Stomach smooth muscle (tissue), 2 donors: ENCODE measurements at regions not wholly inside any gene's neighbourhood (a gene's known extent, or its start where the extent isn't known, plus 50 kb on each side); places are given as distances from the start of the nearest gene placed in this dataset.
"Not testable (repeated sequence)": the region's sequence is repeated elsewhere in the genome, so short reads cannot be mapped to it uniquely, and the experiment has no call there.

Experiments
- H3K27ac ChIP-seq: one replicate; pipeline ENCODE4 v1.7.0; 2013; ENCODE audit warnings: mild to moderate bottlenecking, low read length, inconsistent platforms
- H3K27me3 ChIP-seq, 2 donors: one replicate each; pipeline ENCODE4 v1.7.0; 2013; ENCODE audit warnings: low read length in 2 of 2; ENCODE audit not compliant: insufficient read depth in 2 of 2, control insufficient read depth in 1 of 2
- H3K36me3 ChIP-seq, 2 donors: one replicate each; pipeline ENCODE4 v1.7.0; 2013; ENCODE audit warnings: low read length in 2 of 2; ENCODE audit not compliant: control insufficient read depth in 2 of 2, insufficient read depth in 2 of 2
- H3K4me1 ChIP-seq: one replicate; pipeline ENCODE4 v1.7.0; 2013; ENCODE audit warnings: low read length; ENCODE audit not compliant: control insufficient read depth, insufficient read depth
- H3K4me3 ChIP-seq, 2 donors: one replicate each; pipeline ENCODE4 v1.7.0; 2013; ENCODE audit warnings: low read length in 2 of 2
- H3K9ac ChIP-seq, 2 donors: one replicate each; pipeline ENCODE4 v1.7.0; 2013; ENCODE audit warnings: low read length in 2 of 2, mild to moderate bottlenecking in 1 of 2
- H3K9me3 ChIP-seq, 2 donors: one replicate each; pipeline ENCODE4 v1.7.0; 2013; ENCODE audit warnings: low read length in 2 of 2; ENCODE audit not compliant: control insufficient read depth in 2 of 2
- donor health status: healthy.
- donor health status: Pancreatic carcinoma.

DNA sequence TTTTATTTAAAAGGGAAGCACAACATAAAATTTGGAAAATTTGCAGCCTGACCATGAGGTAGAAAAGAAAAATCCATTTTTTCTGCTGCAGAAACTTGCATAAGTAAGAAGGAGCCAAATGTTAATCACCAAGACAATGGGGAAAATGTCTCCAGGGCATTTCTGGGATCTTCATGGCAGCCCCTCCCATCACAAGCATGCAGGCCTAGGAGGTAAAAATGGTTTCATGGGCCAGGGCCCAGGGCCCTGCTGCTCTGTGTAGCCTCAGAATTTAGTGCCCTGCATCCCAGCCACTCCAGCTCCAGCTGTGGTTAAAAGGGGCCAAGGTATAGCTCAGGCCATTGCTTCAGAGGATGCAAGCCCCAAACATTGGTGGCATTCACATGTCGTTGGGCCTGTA, 735.6 kb downstream of the GALC start:
- no peak overlapping the region for H3K27ac ChIP-seq
- no peaks in the 10 kb centered on the region for H3K27me3 ChIP-seq
- no peaks in the 10 kb centered on the region for H3K4me1 ChIP-seq
- no peak overlapping the region for H3K9ac ChIP-seq
- H3K9me3 ChIP-seq, result no peaks in the 10 kb centered on the region
- no peak overlapping the region for H3K4me3 ChIP-seq
- H3K36me3 ChIP-seq, result no peaks in the 10 kb centered on the region

DNA sequence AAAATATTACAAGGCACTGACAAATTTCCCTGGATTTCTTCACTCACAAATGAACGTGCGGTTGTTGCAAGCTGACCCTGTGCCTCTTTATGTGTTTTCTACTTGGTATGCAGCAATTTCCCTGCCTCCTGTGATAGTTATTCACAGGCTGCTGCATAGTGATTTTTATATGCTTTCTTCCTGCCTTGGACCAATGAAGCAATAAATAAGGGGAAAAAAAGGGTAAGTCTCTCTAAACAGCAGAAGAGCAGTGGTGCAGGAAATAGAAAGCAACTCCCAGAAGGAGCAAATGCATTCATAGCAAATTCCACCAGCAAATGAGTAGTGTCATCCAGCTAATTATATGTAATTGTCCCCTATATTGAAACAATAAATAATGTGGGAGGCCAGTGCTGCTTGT, 737.9 kb downstream of the GALC start:
- Histone ChIP-seq H3K27me3 (no peaks in the 10 kb centered on the region), H3K9ac (no peak overlapping the region), H3K4me1 (no peaks in the 10 kb centered on the region), H3K4me3 (no peak overlapping the region), H3K36me3 (no peaks in the 10 kb centered on the region), H3K9me3 (no peaks in the 10 kb centered on the region), H3K27ac (no peak overlapping the region)

DNA sequence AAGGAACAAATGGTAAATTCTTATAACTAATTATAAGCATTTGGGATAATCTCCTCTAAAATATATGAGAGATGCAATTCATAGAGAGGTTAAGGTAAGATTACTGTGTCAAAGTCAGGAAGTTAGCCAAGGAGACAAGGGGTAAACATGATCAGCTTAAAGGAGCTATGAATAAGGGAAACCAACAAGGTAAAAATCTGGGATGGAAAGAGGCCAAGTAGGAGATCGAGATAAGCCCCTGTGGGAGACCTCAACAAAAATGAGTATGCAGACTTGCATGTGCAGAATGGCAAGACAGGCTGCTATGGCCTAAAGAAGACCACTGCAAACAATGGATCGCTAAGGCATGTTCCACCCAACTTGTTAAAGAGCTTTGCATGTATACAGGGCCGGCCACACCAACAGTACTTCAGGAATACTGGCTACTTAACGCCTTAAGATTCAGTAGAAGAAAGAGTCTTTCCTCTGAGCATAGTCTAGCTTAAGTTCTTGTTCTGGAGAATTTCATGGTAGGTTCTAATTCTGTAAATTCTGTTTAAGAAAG, 738.6 kb downstream of the GALC start:
- Histone ChIP-seq H3K9ac (no peak overlapping the region), H3K36me3 (no peaks in the 10 kb centered on the region), H3K4me1 (no peaks in the 10 kb centered on the region), H3K27ac (no peak overlapping the region), H3K27me3 (no peaks in the 10 kb centered on the region), H3K9me3 (no peaks in the 10 kb centered on the region), H3K4me3 (no peak overlapping the region)

DNA sequence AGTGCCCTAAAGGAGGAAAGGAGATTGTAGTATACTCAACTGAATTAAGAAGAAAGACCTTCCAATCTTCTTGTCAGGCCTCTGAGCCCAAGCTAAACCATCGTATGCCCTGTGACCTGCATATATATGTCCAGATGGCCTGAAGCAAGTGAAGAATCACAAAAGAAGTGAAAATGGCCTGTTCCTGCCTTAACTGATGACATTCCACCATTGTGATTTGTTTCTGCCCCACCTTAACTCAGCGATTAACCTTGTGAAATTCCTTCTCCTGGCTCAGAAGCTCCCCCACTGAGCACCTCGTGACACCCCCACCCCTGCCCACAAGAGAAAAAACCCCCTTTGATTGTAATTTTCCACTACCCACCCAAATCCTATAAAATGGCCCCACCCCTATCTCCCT, 739.2 kb downstream of the GALC start:
- H3K36me3 ChIP-seq, H3K4me3 ChIP-seq, H3K27me3 ChIP-seq, H3K27ac ChIP-seq, H3K9ac ChIP-seq, H3K9me3 ChIP-seq, H3K4me1 ChIP-seq: not testable (repeated sequence)

DNA sequence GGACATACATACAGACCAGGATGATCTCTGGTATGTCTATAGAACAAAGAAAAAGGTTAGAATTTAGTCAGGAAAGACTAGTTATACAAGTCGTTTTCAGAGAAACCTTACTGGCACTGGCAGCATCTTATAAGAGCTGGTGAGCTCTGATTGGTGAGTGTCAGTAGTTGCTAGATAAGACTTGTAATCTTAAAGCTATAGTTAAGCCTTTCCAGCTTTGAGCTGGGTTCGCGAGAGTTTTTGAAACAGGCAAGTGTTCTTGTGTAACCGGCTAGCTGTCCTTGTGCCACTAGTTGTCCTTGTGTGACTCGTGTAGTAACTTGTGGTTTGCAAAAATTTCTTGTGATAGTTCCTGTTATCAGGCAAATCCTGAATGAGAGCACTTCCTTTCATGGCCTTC, 740.9 kb downstream of the GALC start:
- no peak overlapping the region for H3K27ac ChIP-seq
- H3K9ac ChIP-seq, result no peak overlapping the region
- H3K36me3 ChIP-seq, result no peaks in the 10 kb centered on the region
- H3K27me3 ChIP-seq, result no peaks in the 10 kb centered on the region
- no peaks in the 10 kb centered on the region for H3K4me1 ChIP-seq
- no peaks in the 10 kb centered on the region for H3K9me3 ChIP-seq
- H3K4me3 ChIP-seq, result no peak overlapping the region

DNA sequence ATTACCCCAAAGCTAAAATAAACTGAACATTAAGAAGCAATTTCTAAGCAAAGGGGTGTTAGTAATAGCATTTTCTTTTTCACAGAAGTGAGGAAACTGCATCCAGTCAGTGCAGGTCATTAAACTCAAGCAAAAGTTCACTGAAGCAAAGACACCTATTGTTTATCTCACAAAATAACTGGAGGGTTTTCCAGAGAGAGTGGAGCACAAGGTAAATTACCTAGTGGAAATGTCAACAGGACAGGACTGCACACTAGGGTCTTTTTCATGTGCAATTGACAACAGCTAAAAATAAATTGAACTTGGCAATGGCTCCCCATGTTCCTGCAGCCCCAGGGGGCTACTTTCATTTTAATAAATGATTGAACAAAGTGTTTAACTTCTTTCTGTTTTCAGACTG, 742.0 kb downstream of the GALC start:
- no peaks in the 10 kb centered on the region for H3K4me1 ChIP-seq
- H3K9me3 ChIP-seq, result no peaks in the 10 kb centered on the region
- no peaks in the 10 kb centered on the region for H3K36me3 ChIP-seq
- H3K9ac ChIP-seq, result no peak overlapping the region
- no peaks in the 10 kb centered on the region for H3K27me3 ChIP-seq
- no peak overlapping the region for H3K27ac ChIP-seq
- H3K4me3 ChIP-seq, result no peak overlapping the region

DNA sequence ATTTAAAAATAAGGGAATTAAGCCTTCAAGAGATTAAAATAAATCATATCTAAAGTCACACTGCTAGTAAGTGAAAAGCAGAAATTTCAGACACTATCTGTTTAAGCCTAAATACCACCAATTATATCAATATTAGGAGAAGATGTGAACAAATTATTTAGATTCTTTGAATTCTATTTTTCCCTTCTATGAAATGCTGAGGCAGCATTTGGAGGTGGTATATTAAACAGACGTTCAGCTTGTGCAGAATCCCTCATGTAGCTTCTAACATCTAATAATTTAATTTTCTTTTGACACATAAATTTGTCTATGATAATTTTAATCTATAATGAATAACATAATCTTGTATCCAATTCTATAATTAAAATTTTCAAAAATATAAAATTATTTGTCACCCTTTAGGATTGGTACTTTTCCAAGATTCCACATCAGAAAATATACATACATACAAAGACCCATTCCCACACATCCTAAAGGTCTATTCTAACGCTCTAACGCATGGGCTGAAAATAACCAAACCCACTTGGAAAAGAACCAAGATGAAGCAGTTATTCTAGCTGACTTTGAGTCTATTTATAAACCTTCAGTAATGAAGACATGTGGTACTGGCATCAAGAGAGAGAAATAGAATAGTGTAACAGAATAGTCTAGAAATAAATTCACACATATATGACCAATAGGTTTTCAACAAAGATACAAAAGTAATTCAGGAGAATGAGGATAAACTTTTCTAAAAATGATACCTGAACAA, 751.8 kb downstream of the GALC start:
- no peak overlapping the region for H3K4me3 ChIP-seq
- no peak overlapping the region for H3K27ac ChIP-seq
- no peaks in the 10 kb centered on the region for H3K4me1 ChIP-seq
- no peaks in the 10 kb centered on the region for H3K27me3 ChIP-seq
- H3K9me3 ChIP-seq, result no peaks in the 10 kb centered on the region
- no peak overlapping the region for H3K9ac ChIP-seq
- no peaks in the 10 kb centered on the region for H3K36me3 ChIP-seq

DNA sequence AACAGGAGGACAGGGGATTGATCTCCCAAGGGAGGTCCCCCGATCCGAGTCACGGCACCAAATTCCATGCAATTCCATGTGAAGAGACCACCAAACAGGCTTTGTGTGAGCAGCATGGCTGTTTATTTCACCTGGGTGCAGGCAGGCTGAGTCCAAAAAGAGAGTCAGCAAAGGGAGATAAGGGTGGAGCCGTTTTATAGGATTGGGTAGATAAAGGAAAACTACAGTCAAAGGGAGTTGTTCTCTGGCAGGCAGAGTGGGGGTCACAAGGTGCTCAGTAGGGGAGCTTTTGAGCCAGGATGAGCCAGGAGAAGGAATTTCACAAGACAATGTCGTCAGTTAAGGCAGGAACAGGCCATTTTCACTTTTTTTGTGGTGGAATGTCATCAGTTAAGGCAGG, 752.7 kb downstream of the GALC start:
- not testable (repeated sequence) for H3K9me3 ChIP-seq, H3K4me3 ChIP-seq, H3K27ac ChIP-seq, H3K27me3 ChIP-seq, H3K9ac ChIP-seq, H3K4me1 ChIP-seq, H3K36me3 ChIP-seq

DNA sequence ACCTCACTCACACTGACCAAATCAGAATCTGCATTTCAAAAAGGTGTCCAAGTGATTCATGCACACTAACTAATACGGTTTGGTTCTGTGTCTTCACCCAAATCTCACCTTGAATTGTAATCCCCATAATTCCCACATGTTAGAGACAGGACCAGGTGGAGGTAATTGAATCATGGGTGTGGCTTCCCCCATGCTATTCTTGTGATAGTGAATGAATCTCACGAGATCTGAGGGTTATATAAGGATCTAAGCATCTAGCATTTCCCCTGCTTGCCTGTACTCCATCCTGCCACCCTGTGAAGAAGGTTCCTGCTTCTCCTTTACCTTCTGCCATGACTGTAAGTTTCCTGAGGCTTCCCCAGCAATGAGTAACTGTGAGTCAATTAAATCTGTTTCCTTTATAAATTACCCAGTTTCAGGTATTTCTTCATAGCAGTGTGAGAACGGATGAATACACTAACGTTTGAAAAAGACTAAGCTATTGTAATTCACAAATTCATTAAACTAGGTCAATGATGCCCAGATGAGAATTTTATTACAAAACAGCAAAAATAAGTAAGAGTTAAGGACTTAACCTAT, 759.1 kb downstream of the GALC start:
- no peak overlapping the region for H3K9ac ChIP-seq
- H3K4me1 ChIP-seq, result no peaks in the 10 kb centered on the region
- no peak overlapping the region for H3K4me3 ChIP-seq
- no peak overlapping the region for H3K27ac ChIP-seq
- no peaks in the 10 kb centered on the region for H3K27me3 ChIP-seq
- H3K9me3 ChIP-seq, result no peaks in the 10 kb centered on the region
- H3K36me3 ChIP-seq, result no peaks in the 10 kb centered on the region

DNA sequence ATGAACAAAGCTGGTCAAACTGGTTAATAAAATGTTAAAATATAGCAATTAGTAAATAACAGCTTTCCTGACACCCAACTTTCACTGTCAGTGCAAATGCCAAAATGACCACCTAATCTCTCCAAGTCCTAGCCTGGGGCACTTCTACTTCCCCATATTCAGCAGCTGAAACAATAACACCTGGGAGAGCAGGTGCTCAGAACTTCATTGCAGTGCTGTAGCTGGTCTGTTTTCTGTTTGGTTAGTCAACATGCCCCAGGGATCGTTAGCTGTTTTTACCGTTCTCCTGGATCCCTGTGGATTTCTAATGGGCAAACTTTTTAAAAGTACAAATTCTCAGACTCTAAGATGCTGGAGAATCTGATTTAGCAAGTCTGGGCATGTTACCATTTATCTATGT, 759.7 kb downstream of the GALC start:
- Histone ChIP-seq H3K9me3 (no peaks in the 10 kb centered on the region), H3K4me3 (no peak overlapping the region), H3K27me3 (no peaks in the 10 kb centered on the region), H3K9ac (no peak overlapping the region), H3K27ac (no peak overlapping the region), H3K4me1 (no peaks in the 10 kb centered on the region), H3K36me3 (no peaks in the 10 kb centered on the region)

DNA sequence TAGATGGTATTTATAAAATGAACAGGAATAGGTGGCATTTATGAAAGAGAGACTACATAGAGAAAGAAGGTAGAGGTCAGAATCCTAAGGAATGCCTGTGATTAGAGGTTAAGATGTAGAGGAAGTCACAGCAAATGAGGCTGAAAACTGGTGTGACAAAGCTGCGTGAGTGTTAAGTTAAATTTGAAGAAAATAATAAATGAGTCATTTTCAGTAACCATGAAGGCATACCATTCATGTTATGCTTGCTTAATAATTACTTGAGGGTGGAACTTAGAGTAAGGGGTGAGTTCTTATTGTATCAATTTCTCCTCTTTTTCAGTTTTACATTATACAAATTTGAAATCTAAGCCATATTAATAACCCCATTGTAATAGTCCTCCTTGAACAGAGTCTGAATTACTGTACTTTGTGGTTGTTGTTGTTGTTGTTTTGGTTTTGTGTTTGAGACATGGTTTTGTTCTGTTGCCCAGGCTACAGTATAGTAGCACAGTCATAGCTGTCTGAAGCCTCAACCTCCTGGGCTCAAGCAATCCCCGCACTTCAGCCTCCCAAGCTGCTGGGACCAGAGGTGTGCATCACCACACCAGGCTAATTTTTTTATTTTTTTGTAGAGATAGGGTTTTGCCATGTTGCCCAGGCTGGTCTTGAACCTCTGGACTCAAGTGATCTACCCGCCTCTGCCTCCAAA, 761.5 kb downstream of the GALC start:
- no peak overlapping the region for H3K27ac ChIP-seq
- H3K36me3 ChIP-seq, result no peaks in the 10 kb centered on the region
- no peak overlapping the region for H3K4me3 ChIP-seq
- H3K27me3 ChIP-seq, result no peaks in the 10 kb centered on the region
- no peak overlapping the region for H3K9ac ChIP-seq
- H3K9me3 ChIP-seq, result no peaks in the 10 kb centered on the region
- H3K4me1 ChIP-seq, result no peaks in the 10 kb centered on the region
